Muscle of leg (tissue), 3 donors: ENCODE measurements at regions not wholly inside any gene's neighbourhood (a gene's known extent, or its start where the extent isn't known, plus 50 kb on each side); places are given as distances from the start of the nearest gene placed in this dataset.

Experiments
- DNase-seq: peaks from one replicate; pipeline ENCODE4 v3.0.0; 2013
- H3K27ac ChIP-seq: one replicate; pipeline ENCODE4 v1.5.1; 2013; ENCODE audit warnings: mild to moderate bottlenecking, low read length, control low read depth
- H3K27me3 ChIP-seq: one replicate; pipeline ENCODE4 v1.6.1; 2013; ENCODE audit warnings: low read length; ENCODE audit not compliant: control insufficient read depth, insufficient read depth
- H3K36me3 ChIP-seq: one replicate; pipeline ENCODE4 v1.6.1; 2013; ENCODE audit warnings: low read length; ENCODE audit not compliant: control insufficient read depth, insufficient read depth
- H3K4me1 ChIP-seq: one replicate; pipeline ENCODE4 v1.6.1; 2013; ENCODE audit warnings: low read length; ENCODE audit not compliant: control insufficient read depth, insufficient read depth
- H3K4me3 ChIP-seq: one replicate; pipeline ENCODE4 v1.5.1; 2013; ENCODE audit warnings: low read length, control low read depth
- H3K9me3 ChIP-seq: replicated peaks from 2 replicates; pipeline ENCODE4 v1.6.1; 2013; ENCODE audit warnings: low read depth, low read length; ENCODE audit not compliant: control insufficient read depth
- WGBS: methylation state at CpG from one replicate; pipeline ENCODE4 v1.1.5; 2013; ENCODE audit warnings: missing lambda C conversion rate; ENCODE audit not compliant: insufficient coverage; 5-methylcytosine and 5-hydroxymethylcytosine counted together

DNA sequence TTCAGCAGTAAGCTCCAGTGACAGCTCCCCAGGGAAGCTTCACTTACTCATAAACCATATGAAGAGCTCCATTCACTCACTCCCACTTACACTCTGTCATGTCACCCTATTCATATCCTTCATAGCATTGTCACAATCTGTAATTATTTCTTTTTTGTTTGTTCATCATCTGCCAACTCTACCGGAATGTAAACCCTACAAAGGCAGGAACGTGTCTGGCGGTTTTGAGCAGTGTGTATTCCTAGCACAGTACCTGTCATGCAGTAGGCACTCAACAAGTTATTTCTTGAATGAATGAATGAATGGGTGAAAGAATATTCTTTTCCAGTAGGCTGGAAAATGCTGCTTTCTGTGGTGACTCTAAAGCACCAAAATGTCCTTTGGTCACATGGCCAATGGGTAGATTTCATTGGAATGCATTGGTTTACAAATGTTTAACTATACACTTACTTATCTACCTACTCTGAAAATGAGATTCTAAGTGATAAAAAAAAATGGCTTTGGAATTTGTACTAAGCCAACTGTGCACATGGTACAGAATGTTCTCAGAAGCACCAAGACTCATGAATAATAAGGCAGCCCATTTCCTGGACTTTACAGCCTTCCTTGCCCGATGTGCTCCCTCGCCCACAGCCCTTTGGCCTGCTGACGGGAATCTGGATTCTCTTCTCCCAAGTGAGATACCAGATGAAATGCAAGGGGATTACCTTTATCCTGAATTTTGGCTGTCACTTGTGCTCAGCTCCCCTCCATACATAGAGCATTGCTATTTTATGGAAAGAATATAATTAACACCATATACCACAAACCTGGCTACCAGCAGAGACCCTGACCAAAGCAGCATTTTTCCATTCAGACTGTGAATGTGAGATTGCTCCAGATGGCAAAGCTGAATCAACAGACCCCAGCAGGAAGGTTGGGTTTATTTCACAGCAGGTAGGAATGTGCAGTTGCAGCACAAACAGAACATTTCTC lies 273.3 kb downstream of the ALDH8A1 start:
- 92% methylated on average over 5 of the region's 6 CpGs for WGBS
- no peak overlapping the region for H3K4me3 ChIP-seq
- H3K27me3 ChIP-seq, result no peaks in the 10 kb centered on the region
- H3K4me1 ChIP-seq, result peaks cover 6% of the 10 kb centered on the region
- no peak for DNase-seq
- no peaks in the 10 kb centered on the region for H3K9me3 ChIP-seq
- H3K36me3 ChIP-seq, result no peaks in the 10 kb centered on the region
- no peak overlapping the region for H3K27ac ChIP-seq

DNA sequence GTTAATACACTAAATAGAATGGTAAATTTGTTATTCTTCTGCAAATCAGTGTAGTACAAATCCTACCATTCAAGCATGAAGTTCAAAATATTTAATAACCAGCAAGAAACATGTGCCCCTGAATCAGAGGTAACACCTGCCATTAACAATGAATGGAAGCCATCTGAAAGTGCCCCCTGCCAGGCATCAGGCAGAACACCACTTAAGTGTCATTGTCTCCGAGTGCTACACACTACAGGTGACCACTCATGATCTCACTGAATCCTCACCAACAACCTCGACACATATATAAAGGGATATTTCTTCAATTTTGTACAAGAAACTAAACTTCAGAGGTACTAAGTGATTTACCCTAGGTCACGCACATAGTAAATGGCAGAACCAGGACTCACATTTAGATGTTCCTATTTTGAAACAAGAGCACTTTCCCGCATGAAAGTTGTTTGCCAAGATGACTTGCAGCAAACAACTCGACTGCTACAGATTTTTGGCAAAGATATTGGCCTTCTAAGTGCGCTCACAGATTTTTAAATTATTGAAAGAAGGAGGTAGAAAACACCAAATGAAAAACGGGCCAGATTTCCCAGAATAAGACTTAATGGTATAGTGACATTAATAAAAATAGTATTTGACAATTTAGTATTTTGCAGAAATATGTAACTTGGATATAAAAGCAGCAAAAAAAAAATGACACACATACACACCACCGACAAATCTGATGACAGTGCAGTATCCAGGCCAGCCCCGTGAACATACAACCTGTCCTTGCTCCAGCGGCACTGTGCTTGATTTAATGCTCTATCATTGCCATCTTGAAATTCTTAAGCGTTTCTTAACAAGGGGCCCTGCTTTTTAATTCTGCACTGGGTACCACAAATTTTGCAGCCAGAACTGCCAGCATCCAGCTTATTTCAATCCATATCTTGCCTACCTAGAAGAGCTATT lies 274.5 kb downstream of the ALDH8A1 start:
- Histone ChIP-seq H3K9me3 (no peaks in the 10 kb centered on the region), H3K4me1 (peaks cover 6% of the 10 kb centered on the region), H3K4me3 (no peak overlapping the region), H3K27ac (no peak overlapping the region), H3K36me3 (no peaks in the 10 kb centered on the region), H3K27me3 (no peaks in the 10 kb centered on the region)
- peak; percentile 42 for DNase-seq
- 70% methylated on average over 6 of the region's 11 CpGs for WGBS

DNA sequence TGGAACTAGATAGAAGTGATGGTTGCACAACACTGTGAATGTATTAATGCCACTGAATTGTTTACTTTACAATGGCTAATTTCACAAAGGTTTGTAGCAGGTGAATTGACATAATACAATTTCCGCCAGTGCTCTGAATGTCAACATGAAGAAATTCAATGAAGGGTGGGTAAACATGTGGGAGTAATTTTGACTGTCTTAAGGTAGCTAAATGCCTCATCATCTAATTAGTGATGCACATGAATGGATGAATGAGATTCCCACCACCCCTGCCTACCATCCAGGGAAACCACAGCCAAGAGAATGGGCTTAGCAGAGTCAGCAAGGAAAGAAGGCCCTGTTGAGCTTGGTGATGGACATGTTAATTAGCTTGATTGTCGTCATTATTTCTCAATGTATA lies 275.3 kb downstream of the ALDH8A1 start:
- Histone ChIP-seq H3K4me1 (peaks cover 6% of the 10 kb centered on the region), H3K9me3 (no peaks in the 10 kb centered on the region), H3K27me3 (no peaks in the 10 kb centered on the region), H3K27ac (no peak overlapping the region), H3K36me3 (no peaks in the 10 kb centered on the region), H3K4me3 (no peak overlapping the region)
- no peak for DNase-seq
- no CpG with 5 or more reads among the region's 2 CpGs for WGBS

DNA sequence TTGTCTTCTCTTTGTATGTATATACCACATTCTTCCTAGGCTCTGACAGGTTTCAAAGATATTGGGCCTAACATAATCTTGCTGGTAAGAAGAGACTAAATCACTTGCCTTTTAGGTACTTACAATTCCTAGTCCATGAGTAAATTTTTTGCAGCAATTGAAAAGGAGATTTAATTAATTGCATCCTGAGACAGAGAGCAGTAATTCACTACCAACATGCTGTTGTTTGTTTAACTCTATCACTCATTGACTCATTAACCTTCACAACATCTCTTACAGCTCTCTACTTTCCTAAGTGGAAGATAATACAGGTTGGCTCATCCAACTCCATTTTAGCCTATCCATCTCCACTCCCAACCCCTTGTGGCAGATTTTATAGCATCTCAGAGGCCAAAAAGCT lies 280.4 kb downstream of the ALDH8A1 start:
- Histone ChIP-seq H3K4me3 (no peak overlapping the region), H3K36me3 (no peaks in the 10 kb centered on the region), H3K27ac (no peak overlapping the region), H3K27me3 (no peaks in the 10 kb centered on the region), H3K9me3 (no peaks in the 10 kb centered on the region), H3K4me1 (no peaks in the 10 kb centered on the region)
- DNase-seq, result no peak

DNA sequence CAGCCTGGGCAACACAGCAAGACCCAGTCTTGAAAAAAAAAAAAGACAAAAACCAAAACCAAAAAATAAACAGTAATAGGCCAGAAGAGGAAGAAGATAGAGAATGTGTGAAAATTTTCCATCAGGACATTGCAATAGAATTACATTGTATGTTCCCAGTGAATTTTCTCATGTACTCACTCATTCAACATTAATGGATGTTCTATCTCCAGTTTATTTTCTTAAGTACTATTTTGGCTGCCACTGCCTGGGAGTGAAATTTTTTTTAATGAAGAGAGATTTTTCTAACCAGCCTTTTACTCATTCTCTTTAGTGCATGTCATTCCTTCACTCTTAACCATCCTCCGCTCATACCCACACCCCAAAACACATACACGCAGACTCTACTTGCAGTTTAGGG lies 282.8 kb downstream of the ALDH8A1 start:
- no peaks in the 10 kb centered on the region for H3K27me3 ChIP-seq
- WGBS, result no CpG with 5 or more reads among the region's 2 CpGs
- H3K27ac ChIP-seq, result no peak overlapping the region
- H3K4me1 ChIP-seq, result no peaks in the 10 kb centered on the region
- H3K9me3 ChIP-seq, result no peaks in the 10 kb centered on the region
- H3K4me3 ChIP-seq, result no peak overlapping the region
- no peaks in the 10 kb centered on the region for H3K36me3 ChIP-seq
- no peak for DNase-seq

DNA sequence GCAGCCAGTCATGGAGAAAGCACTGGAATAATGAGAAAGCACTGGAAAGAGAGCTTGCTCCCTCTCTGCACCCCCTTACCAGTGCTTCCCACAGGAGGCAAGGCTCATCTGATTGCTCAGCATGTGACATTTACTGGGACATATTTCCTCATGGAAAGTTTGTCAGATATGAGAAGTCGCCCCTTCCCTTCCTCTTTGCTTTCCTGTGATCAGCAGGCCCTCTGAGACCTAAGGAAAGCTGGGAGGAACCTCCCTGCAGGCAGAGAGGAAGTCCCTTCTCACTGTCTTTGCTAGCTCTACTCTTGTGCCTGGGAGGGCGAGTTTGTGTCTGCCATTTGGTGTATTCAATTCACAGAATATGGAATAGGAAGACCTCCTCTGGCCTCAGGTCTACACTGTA lies 283.8 kb downstream of the ALDH8A1 start:
- WGBS, result no CpG with 5 or more reads among the region's 2 CpGs
- DNase-seq, result peak; percentile 31
- Histone ChIP-seq H3K4me1 (no peaks in the 10 kb centered on the region), H3K4me3 (no peak overlapping the region), H3K36me3 (no peaks in the 10 kb centered on the region), H3K27ac (no peak overlapping the region), H3K9me3 (no peaks in the 10 kb centered on the region), H3K27me3 (no peaks in the 10 kb centered on the region)

DNA sequence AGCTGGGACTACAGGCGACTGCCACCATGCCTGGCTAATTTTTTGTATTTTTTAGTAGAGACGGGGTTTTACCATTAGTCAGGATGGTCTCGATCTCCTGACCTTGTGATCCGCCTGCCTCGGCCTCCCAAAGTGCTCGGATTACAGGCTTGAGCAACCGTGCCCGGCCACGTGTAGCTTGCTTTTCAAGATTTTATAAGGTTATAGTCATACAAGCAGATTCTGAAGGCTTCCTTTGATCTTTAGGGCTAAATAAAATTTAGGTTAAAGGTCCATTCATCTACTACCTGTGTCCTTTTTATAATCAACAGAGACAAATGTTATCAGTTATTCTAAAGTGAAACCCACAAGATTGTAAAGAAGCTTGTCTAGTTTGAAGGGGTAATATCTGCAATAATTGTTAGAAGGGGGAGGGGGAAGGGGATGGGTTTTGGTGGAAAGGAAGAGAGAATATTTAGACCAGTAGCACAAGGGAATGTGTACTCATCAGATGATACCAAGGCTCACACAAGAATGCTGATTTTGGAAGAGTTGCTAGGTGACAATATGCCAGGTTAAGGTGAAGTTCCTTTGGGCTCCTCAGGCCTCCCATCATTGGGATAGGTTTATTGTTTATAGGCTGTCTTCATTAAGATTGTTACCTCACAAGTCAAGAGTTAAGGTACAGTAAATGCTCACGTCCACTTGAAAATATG lies 284.7 kb downstream of the ALDH8A1 start:
- Histone ChIP-seq H3K27me3 (no peaks in the 10 kb centered on the region), H3K4me3 (no peak overlapping the region), H3K9me3 (no peaks in the 10 kb centered on the region), H3K4me1 (no peaks in the 10 kb centered on the region), H3K27ac (no peak overlapping the region), H3K36me3 (no peaks in the 10 kb centered on the region)
- WGBS, result 91% methylated on average over 4 of the region's 10 CpGs
- no peak for DNase-seq

DNA sequence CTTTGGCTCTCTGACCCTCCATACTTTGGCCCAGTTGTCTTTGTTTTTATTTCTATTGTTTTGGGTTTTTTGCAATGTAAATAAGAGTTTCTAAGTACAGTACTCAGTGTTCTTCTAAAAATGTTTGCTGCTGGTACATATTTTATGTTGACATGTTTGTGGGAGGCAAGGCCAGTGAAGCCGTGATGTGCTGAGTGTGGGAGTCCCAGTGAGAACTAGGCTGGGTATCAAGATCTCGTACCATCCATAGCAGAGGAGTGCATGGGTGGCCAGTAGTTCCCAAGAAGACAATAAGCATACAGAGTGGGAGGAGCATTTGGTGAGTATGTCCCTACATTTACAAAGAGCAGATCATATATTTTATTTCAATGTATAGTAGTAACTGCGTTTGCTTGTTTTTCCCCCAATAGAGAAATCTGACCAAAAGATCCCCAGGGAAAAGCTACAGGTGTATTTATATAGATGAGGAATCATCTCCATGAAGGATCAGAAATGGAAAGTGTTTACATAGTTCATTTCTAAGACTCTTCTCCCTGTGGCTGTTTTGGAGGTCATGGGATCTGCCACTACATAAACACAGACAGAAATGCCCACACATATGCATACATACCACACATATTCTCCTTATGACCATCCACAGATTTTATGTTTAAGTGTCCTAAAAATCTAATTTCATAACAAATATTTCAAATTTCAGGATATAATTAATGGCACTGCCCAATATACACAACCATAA lies 285.9 kb downstream of the ALDH8A1 start:
- H3K36me3 ChIP-seq, result no peaks in the 10 kb centered on the region
- no peaks in the 10 kb centered on the region for H3K9me3 ChIP-seq
- 86% methylated on average over 1 of the region's 3 CpGs for WGBS
- no peak overlapping the region for H3K27ac ChIP-seq
- H3K4me1 ChIP-seq, result no peaks in the 10 kb centered on the region
- DNase-seq, result no peak
- no peaks in the 10 kb centered on the region for H3K27me3 ChIP-seq
- no peak overlapping the region for H3K4me3 ChIP-seq

DNA sequence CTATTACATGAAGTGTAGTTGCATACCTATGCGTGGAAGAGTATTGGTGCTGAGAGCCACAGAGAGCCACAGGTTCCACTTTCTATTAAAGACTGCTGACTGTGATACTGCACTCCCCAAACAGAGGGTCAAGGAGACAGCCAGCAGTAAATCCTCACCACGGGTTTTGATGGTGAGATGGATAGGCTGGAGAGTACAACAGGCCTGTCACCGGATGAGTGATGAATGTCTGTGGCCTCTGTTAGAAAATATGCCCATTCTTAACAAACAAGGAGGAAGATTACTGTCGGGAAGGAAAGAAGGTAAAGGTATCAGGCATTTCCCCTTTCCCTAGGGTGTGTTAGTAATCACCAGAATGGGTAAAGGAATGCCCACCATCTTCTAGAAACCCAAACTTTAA lies 286.5 kb downstream of the ALDH8A1 start:
- 40% methylated on average over 1 of the region's 4 CpGs for WGBS
- no peak for DNase-seq
- no peaks in the 10 kb centered on the region for H3K36me3 ChIP-seq
- no peaks in the 10 kb centered on the region for H3K9me3 ChIP-seq
- H3K27me3 ChIP-seq, result no peaks in the 10 kb centered on the region
- H3K4me1 ChIP-seq, result no peaks in the 10 kb centered on the region
- no peak overlapping the region for H3K4me3 ChIP-seq
- H3K27ac ChIP-seq, result no peak overlapping the region
